OCI-LY3 (cell line): ENCODE measurements at regions not wholly inside any gene's neighbourhood (a gene's known extent, or its start where the extent isn't known, plus 50 kb on each side); places are given as distances from the start of the nearest gene placed in this dataset.

Experiments used
- H2AFZ ChIP-seq: fragments of 200-600, 300-600 bp; shearing (Covaris generic); 2 replicates; pipeline ENCODE4 v1.6.0; 2014; ENCODE audit warnings: antibody characterized with exemption, low read depth, low read length
- H3K27ac ChIP-seq: fragments of 200-600, 300-600 bp; sonication (generic); 2 replicates; pipeline ENCODE4 v1.5.1; 2014; ENCODE audit warnings: mild to moderate bottlenecking, low read length, moderate library complexity, mixed read lengths
- H3K27me3 ChIP-seq: fragments of 200-600, 300-600 bp; sonication (generic); 2 replicates; pipeline ENCODE4 v1.6.1; 2014; ENCODE audit warnings: low read depth, low read length, mixed read lengths
- H3K36me3 ChIP-seq: fragments of 200-600, 300-600 bp; sonication (generic); replicated peaks from 2 replicates; pipeline ENCODE3; 2014; ENCODE audit warnings: low read depth, low read length, mixed read lengths
- H3K4me1 ChIP-seq: fragments of 300-600, 200-600 bp; sonication (generic); 2 replicates; pipeline ENCODE4 v1.6.1; 2014; ENCODE audit warnings: low read length, mixed read lengths
- H3K4me2 ChIP-seq: fragments of 200-600, 300-600 bp; sonication (generic); 2 replicates; pipeline ENCODE4 v1.6.1; 2014; ENCODE audit warnings: low read length, mixed read lengths
- H3K4me3 ChIP-seq: fragments of 300-600, 200-600 bp; sonication (generic); 2 replicates; pipeline ENCODE4 v1.5.1; 2014; ENCODE audit warnings: antibody characterized with exemption, mild to moderate bottlenecking, low read length, moderate library complexity
- H3K79me2 ChIP-seq: fragments of 300-600, 200-600 bp; shearing (Covaris generic); 2 replicates; pipeline ENCODE4 v1.6.1; 2014; ENCODE audit warnings: mild to moderate bottlenecking, low read length, mixed read lengths
- H3K9ac ChIP-seq: fragments of 300-600, 200-600 bp; shearing (Covaris generic); 2 replicates; pipeline ENCODE4 v1.6.0; 2014; ENCODE audit warnings: mild to moderate bottlenecking, low read length, moderate library complexity
- H3K9me3 ChIP-seq: fragments of 200-600, 300-600 bp; shearing (Covaris generic); 2 replicates; pipeline ENCODE4 v1.6.1; 2014; ENCODE audit warnings: low read length, mixed read lengths; ENCODE audit not compliant: insufficient read depth
- H4K20me1 ChIP-seq: fragments of 200-600, 300-600 bp; sonication (generic); 2 replicates; pipeline ENCODE4 v1.6.1; 2016; ENCODE audit warnings: low read length, mixed read lengths; ENCODE audit not compliant: insufficient read depth
- CTCF ChIP-seq: fragments of 200-600, 300-600 bp; sonication (generic); IDR thresholded peaks from 2 replicates; pipeline ENCODE4 v1.5.1; 2014; ENCODE audit warnings: antibody characterized with exemption, low read length, low read depth
- EZH2phosphoT487 ChIP-seq: fragments of 200-600 bp; shearing (Covaris generic); IDR thresholded peaks from 2 replicates; pipeline ENCODE4 v1.6.1; 2018; ENCODE audit warnings: antibody characterized with exemption, mixed run types, low read depth

DNA sequence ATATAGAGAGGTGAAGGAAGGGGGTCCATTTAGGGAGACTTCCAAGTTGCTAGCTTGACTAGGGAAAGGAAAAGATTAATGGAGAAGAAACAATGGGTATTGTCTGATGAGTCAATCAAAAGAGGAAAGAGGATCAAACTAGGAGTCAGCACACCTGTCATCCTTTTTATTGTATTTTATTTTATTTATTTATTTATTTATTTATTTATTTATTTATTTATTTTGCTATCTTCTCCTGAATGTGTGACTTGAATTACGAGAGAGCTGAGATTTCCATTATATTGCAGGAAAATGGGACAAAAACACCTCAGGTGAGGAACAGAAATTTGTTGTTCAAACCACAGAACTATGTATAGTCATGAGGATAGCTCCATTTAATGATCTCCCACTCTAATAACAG lies 58.9 kb downstream of the NUDT11 start:
- Histone ChIP-seq H3K9me3 (no peaks in the 10 kb centered on the region), H3K9ac (no peak overlapping the region), H3K4me1 (no peaks in the 10 kb centered on the region), H3K4me2 (no peak overlapping the region), H3K36me3 (no peaks in the 10 kb centered on the region), H3K27me3 (no peaks in the 10 kb centered on the region), H3K27ac (no peak overlapping the region), H2AFZ (no peak overlapping the region), H3K4me3 (no peak overlapping the region), H4K20me1 (no peaks in the 10 kb centered on the region), H3K79me2 (no peaks in the 10 kb centered on the region)
- TF ChIP-seq CTCF (no peak), EZH2phosphoT487 (no peak)

GRCh38 chrX:51435101-51435500 lies 61.3 kb downstream of the NUDT11 start:
- no peaks in the 10 kb centered on the region for H3K4me1 ChIP-seq
- no peak overlapping the region for H3K4me2 ChIP-seq
- no peak overlapping the region for H2AFZ ChIP-seq
- no peak overlapping the region for H3K4me3 ChIP-seq
- no peaks in the 10 kb centered on the region for H4K20me1 ChIP-seq
- no peaks in the 10 kb centered on the region for H3K9me3 ChIP-seq
- H3K27me3 ChIP-seq = no peaks in the 10 kb centered on the region
- H3K9ac ChIP-seq = no peak overlapping the region
- no peaks in the 10 kb centered on the region for H3K36me3 ChIP-seq
- TF ChIP-seq CTCF (no peak), EZH2phosphoT487 (no peak)
- H3K79me2 ChIP-seq = no peaks in the 10 kb centered on the region
- no peak overlapping the region for H3K27ac ChIP-seq

DNA sequence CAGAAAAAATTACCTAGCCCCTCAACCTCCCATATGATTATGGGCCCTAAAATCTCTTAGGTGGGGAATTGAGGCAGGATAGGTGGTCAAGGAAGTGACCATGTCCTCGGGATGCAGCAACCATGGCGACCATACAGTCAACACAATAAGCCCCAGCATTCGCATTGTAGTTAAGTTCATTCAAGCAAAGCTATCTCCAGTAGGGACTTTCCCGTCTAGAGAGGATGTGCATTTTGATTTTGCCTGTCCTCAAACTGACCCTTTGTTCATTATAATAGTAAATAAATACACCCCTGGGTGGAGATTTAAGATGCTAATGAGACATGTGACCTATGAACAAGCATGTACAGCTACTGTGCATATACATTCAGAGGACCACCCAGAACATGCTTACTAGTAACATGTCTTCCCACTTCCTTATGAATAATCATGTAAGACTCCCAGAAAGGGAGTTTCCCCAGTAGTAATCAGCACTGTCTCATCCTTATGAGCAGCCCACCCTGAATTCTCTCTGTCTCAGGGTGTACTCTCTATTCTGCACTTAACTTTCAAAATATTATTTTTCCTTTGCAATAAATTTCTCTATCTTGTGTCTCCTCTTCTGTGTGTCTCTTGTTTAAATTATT lies 74.3 kb downstream of the NUDT11 start:
- Histone ChIP-seq H3K9ac (no peak overlapping the region), H3K4me2 (no peak overlapping the region), H2AFZ (no peak overlapping the region), H3K79me2 (no peaks in the 10 kb centered on the region), H3K27me3 (no peaks in the 10 kb centered on the region), H3K9me3 (no peaks in the 10 kb centered on the region), H3K4me3 (no peak overlapping the region), H3K4me1 (peaks cover 7% of the 10 kb centered on the region), H3K36me3 (no peaks in the 10 kb centered on the region), H3K27ac (no peak overlapping the region), H4K20me1 (no peaks in the 10 kb centered on the region)
- no peak for TF ChIP-seq CTCF
- TF ChIP-seq EZH2phosphoT487 = no peak

DNA sequence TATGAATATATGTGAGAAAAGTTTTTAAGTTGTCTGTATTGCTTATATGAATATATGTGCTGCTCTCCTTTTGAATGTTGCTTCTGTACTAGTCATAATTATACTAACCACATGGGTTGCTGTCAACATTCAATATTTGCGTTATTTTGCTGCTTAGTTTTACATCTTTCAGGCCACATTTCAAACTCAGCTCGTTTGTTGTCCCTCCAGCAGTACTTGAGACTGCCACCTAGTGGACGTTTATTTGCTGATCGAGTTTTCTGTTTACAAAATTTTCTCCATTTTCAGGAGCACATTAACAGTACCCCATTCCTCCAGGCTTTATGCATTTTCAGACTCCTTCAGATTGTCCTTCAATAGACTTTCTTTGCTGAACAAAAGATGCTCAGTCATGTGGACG lies 75.8 kb downstream of the NUDT11 start:
- no peaks in the 10 kb centered on the region for H3K27me3 ChIP-seq
- no peak overlapping the region for H3K4me3 ChIP-seq
- no peaks in the 10 kb centered on the region for H4K20me1 ChIP-seq
- H3K4me1 ChIP-seq = peaks cover 7% of the 10 kb centered on the region
- H3K79me2 ChIP-seq = no peaks in the 10 kb centered on the region
- no peak overlapping the region for H2AFZ ChIP-seq
- no peaks in the 10 kb centered on the region for H3K36me3 ChIP-seq
- TF ChIP-seq CTCF = peak; percentile 63
- TF ChIP-seq EZH2phosphoT487 = no peak
- H3K4me2 ChIP-seq = no peak overlapping the region
- no peaks in the 10 kb centered on the region for H3K9me3 ChIP-seq
- H3K9ac ChIP-seq = no peak overlapping the region
- no peak overlapping the region for H3K27ac ChIP-seq
